GM19023 (cell line): ENCODE measurements at regions not wholly inside any gene's neighbourhood (a gene's known extent, or its start where the extent isn't known, plus 50 kb on each side); places are given as distances from the start of the nearest gene placed in this dataset.

Experiments used
- ATAC-seq: cut with Tn5 transposase; IDR thresholded peaks from one replicate; pipeline ENCODE4 v1.9.1; 2021; ENCODE audit warnings: mild to moderate bottlenecking, moderate library complexity; ENCODE audit not compliant: unreplicated experiment

DNA sequence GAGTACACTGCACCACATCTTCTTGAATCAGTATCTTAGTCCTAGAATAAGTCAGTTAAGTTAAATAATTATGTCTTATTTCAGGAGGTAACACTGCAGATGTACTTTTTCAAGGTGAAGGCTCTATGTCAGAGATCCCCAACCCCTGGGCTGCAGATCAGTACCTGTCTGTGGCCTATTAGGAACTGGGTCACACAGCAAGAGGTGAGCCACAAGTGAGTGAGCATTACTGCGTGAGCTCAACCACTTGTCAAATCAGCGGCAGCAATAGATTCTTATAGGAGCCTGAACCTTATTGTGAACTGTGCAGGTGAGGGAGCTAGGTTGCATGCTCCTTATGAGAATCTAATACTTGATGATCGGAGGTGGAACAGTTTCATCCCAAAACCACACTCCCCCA lies 851.9 kb upstream of the ALCAM start:
- no peak for ATAC-seq

DNA sequence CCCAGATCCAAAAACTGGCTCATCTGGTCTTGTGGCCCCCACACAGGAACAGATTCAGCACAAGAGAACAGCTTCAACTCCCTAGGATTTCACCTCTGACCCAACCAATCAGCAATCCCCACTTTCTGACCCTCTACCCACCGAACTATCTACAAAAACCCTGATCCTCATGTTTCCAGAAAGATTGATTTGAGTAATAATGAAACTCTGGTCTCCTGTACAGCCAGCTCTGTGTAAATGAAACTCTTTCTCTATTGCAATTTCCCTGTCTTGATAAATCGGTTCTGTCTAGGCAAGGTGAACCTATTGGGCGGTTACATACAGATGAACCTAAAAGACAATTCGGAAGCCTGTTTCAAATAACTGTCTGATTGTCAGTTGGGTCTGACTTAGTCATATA lies 847.6 kb upstream of the ALCAM start:
- ATAC-seq: no peak

- ATAC-seq: no peak
These were observed 847.1 kb upstream of the ALCAM start for GRCh38 chr3:104519468-104520227.

- ATAC-seq: peak; percentile 40
These were observed 846.5 kb upstream of the ALCAM start for GRCh38 chr3:104520228-104520655.

- ATAC-seq: peak; percentile 54
These were observed 844.9 kb upstream of the ALCAM start for GRCh38 chr3:104521606-104522336.

- ATAC-seq: no peak
These were observed 843.6 kb upstream of the ALCAM start for GRCh38 chr3:104523136-104523535.

DNA sequence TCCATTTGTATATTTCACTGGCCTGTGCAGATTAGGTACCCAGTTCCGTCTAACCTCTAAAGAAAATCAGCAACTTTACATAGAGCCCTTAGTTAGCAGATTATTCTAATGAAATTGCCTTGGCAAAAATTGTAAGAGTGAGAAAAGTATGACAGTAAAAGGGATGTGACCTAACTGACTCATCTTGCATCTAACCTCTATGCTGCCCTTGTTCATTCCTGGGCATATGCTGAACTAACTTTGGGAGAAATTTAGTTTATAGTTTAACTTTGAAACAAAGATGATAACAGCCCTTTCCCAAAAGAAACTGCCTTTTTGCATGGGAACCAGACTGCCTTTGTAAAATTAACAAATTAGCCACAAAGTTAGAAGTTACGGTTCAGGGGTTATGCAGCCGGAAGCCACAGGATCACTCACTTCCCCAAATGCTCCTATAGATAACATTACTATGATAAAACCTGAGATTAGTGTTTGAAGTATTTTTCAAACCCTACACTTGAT lies 839.8 kb upstream of the ALCAM start:
- peak; percentile 79 for ATAC-seq

GRCh38 chr3:104530934-104531333 lies 835.8 kb upstream of the ALCAM start:
- no peak for ATAC-seq

- ATAC-seq: no peak
These were observed 830.0 kb upstream of the ALCAM start for GRCh38 chr3:104536715-104537114.

- ATAC-seq: no peak
These were observed 829.4 kb upstream of the ALCAM start for GRCh38 chr3:104537323-104537722.

- no peak for ATAC-seq
These were observed 820.4 kb upstream of the ALCAM start for GRCh38 chr3:104546301-104546700.

DNA sequence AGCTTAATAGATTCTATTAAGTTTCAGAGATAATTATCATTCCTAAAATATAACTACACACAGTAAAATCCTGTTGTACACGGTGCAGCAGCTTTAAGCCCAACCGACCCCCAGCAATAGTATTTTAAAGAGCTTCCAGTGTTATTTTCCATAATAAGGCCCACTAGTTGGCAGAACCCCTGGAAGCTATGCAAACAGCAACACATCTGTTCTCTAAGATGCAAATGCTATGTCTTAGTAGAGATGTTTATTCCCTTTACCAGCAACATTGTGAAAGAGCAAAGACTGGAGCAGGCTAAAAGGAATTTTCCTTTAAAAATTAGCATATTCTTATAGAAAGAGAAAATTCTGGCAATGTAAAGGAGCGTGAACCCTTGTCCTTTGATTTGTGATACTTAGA lies 819.7 kb upstream of the ALCAM start:
- ATAC-seq: no peak

- no peak for ATAC-seq
These were observed 818.3 kb upstream of the ALCAM start for GRCh38 chr3:104548401-104548800.

DNA sequence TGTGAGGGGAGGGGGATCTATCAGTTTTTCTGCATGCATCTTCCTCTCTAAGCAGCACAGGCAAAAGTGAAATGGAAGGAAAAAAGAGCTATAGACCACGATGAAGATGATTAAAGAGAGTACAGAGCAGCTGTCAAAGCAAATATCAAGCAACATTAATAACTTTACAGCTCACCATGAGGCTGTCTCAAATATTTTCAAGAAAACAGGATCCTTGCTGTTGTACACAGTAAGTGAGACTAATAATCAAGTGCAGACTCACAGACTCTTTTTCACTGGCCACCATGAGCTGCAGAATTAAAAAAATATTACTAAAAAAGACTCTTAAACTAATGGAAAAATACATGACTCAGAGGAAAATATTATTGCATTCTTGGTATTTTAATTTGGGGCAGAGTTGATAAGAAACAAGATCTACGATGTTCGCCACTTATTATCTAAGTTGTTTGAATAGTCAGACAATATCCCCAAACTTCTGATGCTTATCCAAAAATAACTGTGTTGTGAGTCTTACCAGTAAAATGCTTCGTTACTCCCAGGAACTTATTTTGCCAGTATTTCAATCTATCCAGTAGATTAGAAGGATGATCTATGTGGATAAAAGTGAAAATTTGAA lies 817.5 kb upstream of the ALCAM start:
- no peak for ATAC-seq

- no peak for ATAC-seq
These were observed 813.6 kb upstream of the ALCAM start for GRCh38 chr3:104553121-104553520.

GRCh38 chr3:104554425-104554824 lies 812.3 kb upstream of the ALCAM start:
- ATAC-seq: no peak

- no peak for ATAC-seq
These were observed 811.0 kb upstream of the ALCAM start for GRCh38 chr3:104555728-104556127.

DNA sequence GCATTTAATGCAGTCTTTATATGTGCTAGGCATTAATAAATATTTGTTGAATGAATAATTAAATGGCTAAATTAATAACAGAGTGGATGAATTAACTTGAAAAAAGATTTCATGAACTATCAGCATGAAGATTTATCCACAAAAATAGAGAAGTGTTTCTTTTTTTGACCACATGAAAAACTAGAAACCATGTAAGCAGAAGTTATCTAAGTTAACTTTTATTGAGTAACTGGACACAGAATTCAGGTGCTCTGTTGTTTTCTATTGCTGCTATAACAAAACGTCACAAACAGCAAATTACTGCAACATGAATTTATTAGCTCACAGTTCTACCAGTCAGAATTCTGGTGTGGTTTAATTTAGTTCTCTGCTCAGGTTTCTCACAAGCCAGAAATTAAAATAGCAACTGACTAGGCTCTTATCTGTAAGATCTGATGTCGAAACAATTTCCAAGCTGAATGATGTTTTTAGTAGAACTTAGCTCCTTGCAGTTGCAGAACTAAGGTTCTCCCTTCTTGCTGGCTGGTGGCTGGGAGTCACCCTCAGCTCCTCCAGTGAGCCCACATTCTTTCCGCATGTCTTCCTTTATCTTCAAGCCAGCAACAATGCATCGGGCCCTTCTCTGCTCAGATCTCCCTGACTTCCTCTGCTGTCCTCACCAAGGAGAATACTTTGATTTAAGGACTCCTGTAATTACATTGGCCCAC lies 810.2 kb upstream of the ALCAM start:
- ATAC-seq: no peak

- no peak for ATAC-seq
These were observed 805.4 kb upstream of the ALCAM start for GRCh38 chr3:104561324-104561723.

- ATAC-seq: no peak
These were observed 802.6 kb upstream of the ALCAM start for GRCh38 chr3:104564045-104564643.

GRCh38 chr3:104566054-104566453 lies 800.7 kb upstream of the ALCAM start:
- no peak for ATAC-seq
